ENCODE measurements at regions not wholly inside any gene's neighbourhood (a gene's known extent, or its start where the extent isn't known, plus 50 kb on each side); places are given as distances from the start of the nearest gene placed in this dataset.

- Histone ChIP-seq H3K27ac (ENCODE audit: low read depth, low read length) (no peak overlapping the region), H3K27me3 (ENCODE audit: insufficient read depth, low read length) (no peaks in the 10 kb centered on the region), H3K4me2 (ENCODE audit: low read length) (no peak overlapping the region), H3K9ac (ENCODE audit: low read length) (no peak overlapping the region), H4K20me1 (ENCODE audit: insufficient read depth, low read length) (no peaks in the 10 kb centered on the region), H3K4me1 (ENCODE audit: insufficient read depth, low read length) (no peaks in the 10 kb centered on the region), H3K9me3 (ENCODE audit: insufficient read depth, low read depth, low read length) (no peaks in the 10 kb centered on the region), H2AFZ (ENCODE audit: low read depth, low read length) (no peak overlapping the region), H3K36me3 (ENCODE audit: insufficient read depth, low read length) (no peaks in the 10 kb centered on the region), H3K79me2 (ENCODE audit: insufficient read depth, low read length) (no peaks in the 10 kb centered on the region), H3K4me3 (ENCODE audit: insufficient read depth, low read depth, low read length) (no peak overlapping the region)
- no peak overlapping the region for H3K4me3 Mint-ChIP-seq (ENCODE audit: unreplicated experiment)
- no peaks in the 10 kb centered on the region for H3K4me1 Mint-ChIP-seq (ENCODE audit: low read depth, unreplicated experiment)
- H3K36me3 Mint-ChIP-seq (ENCODE audit: low read depth, unreplicated experiment): no peaks in the 10 kb centered on the region
- no peaks in the 10 kb centered on the region for H3K9me3 Mint-ChIP-seq (ENCODE audit: unreplicated experiment)
- DNase-seq (ENCODE audit: low read depth) (peak; percentile 20), FAIRE-seq (no peak)
- TF ChIP-seq EZH2 (IDR thresholded peaks at IDR 0.05; ENCODE audit: insufficient read depth, low read length): no peak
- no peak for TF ChIP-seq CTCF (IDR thresholded peaks at IDR 0.05; ENCODE audit: insufficient read depth, low read depth, low read length)
- H3K27ac Mint-ChIP-seq (ENCODE audit: unreplicated experiment): no peak overlapping the region
- no peaks in the 10 kb centered on the region for H3K27me3 Mint-ChIP-seq (ENCODE audit: low read depth, unreplicated experiment)
Measured at GRCh38 chr7:15862016-15862780, 175.7 kb upstream of the MEOX2 start.

DNA sequence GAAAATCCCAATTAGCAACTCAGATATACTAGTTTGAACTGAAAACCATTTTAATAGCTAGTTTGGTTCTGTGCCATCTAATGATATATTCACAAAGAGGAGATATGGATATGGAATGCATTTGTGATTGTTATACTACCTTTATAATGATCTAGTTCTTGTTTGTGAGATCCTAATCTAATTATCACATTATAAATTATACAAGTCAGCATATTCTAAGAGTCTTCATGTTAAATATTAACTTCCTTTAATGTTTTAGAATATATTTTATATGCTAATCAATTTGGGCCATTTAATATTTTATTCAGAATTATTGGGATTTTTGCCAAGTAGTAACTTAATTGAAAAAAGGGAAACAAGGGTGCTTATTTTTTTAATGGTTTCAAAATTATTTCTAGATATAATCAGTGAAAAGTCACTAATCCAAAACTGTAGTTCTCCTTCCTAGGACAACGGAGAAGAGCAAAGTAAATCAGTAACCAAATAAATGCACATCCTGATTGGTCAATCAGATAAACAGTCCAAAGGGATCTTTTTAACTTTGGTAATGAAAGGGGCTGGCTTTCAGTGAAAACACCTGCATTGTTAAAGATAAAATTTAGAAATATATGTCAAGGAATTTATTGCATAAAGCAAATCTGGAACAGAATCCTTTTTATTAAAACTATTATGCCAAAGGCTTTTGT is 173.9 kb upstream of the MEOX2 start:
- H3K4me2 ChIP-seq (ENCODE audit: low read length): no peak overlapping the region
- TF ChIP-seq EZH2 (IDR thresholded peaks at IDR 0.05; ENCODE audit: insufficient read depth, low read length) (no peak), CTCF (IDR thresholded peaks at IDR 0.05; ENCODE audit: insufficient read depth, low read depth, low read length) (no peak)
- Mint-ChIP-seq H3K27me3 (ENCODE audit: low read depth, unreplicated experiment) (no peaks in the 10 kb centered on the region), H3K4me3 (ENCODE audit: unreplicated experiment) (no peak overlapping the region), H3K4me1 (ENCODE audit: low read depth, unreplicated experiment) (peaks cover 3% of the 10 kb centered on the region), H3K27ac (ENCODE audit: unreplicated experiment) (no peak overlapping the region), H3K36me3 (ENCODE audit: low read depth, unreplicated experiment) (no peaks in the 10 kb centered on the region), H3K9me3 (ENCODE audit: unreplicated experiment) (no peaks in the 10 kb centered on the region)
- H3K36me3 ChIP-seq (ENCODE audit: insufficient read depth, low read length): no peaks in the 10 kb centered on the region
- no peak for DNase-seq (ENCODE audit: low read depth)
- no peaks in the 10 kb centered on the region for H3K9me3 ChIP-seq (ENCODE audit: insufficient read depth, low read depth, low read length)
- H2AFZ ChIP-seq (ENCODE audit: low read depth, low read length): no peak overlapping the region
- no peak for FAIRE-seq
- peaks cover under 1% of the 10 kb centered on the region for H3K4me1 ChIP-seq (ENCODE audit: insufficient read depth, low read length)
- no peak overlapping the region for H3K9ac ChIP-seq (ENCODE audit: low read length)
- no peak overlapping the region for H3K4me3 ChIP-seq (ENCODE audit: insufficient read depth, low read depth, low read length)
- H4K20me1 ChIP-seq (ENCODE audit: insufficient read depth, low read length): no peaks in the 10 kb centered on the region
- no peak overlapping the region for H3K27ac ChIP-seq (ENCODE audit: low read depth, low read length)
- H3K79me2 ChIP-seq (ENCODE audit: insufficient read depth, low read length): no peaks in the 10 kb centered on the region
- no peaks in the 10 kb centered on the region for H3K27me3 ChIP-seq (ENCODE audit: insufficient read depth, low read length)

GRCh38 chr7:15857026-15857425 is 170.5 kb upstream of the MEOX2 start:
- H3K4me3 Mint-ChIP-seq (ENCODE audit: unreplicated experiment): no peak overlapping the region
- no peak overlapping the region for H3K27ac ChIP-seq (ENCODE audit: low read depth, low read length)
- H3K4me1 Mint-ChIP-seq (ENCODE audit: low read depth, unreplicated experiment): peaks cover 11% of the 10 kb centered on the region
- TF ChIP-seq CTCF (IDR thresholded peaks at IDR 0.05; ENCODE audit: insufficient read depth, low read depth, low read length) (no peak), EZH2 (IDR thresholded peaks at IDR 0.05; ENCODE audit: insufficient read depth, low read length) (no peak)
- no peaks in the 10 kb centered on the region for H3K9me3 Mint-ChIP-seq (ENCODE audit: unreplicated experiment)
- H3K4me2 ChIP-seq (ENCODE audit: low read length): no peak overlapping the region
- H3K36me3 Mint-ChIP-seq (ENCODE audit: low read depth, unreplicated experiment): no peaks in the 10 kb centered on the region
- FAIRE-seq: no peak
- H3K4me1 ChIP-seq (ENCODE audit: insufficient read depth, low read length): peaks cover 7% of the 10 kb centered on the region
- no peak for DNase-seq (ENCODE audit: low read depth)
- no peaks in the 10 kb centered on the region for H3K79me2 ChIP-seq (ENCODE audit: insufficient read depth, low read length)
- H3K4me3 ChIP-seq (ENCODE audit: insufficient read depth, low read depth, low read length): no peak overlapping the region
- no peaks in the 10 kb centered on the region for H3K27me3 Mint-ChIP-seq (ENCODE audit: low read depth, unreplicated experiment)
- no peak overlapping the region for H3K27ac Mint-ChIP-seq (ENCODE audit: unreplicated experiment)
- H4K20me1 ChIP-seq (ENCODE audit: insufficient read depth, low read length): no peaks in the 10 kb centered on the region
- no peak overlapping the region for H2AFZ ChIP-seq (ENCODE audit: low read depth, low read length)
- H3K36me3 ChIP-seq (ENCODE audit: insufficient read depth, low read length): no peaks in the 10 kb centered on the region
- H3K27me3 ChIP-seq (ENCODE audit: insufficient read depth, low read length): no peaks in the 10 kb centered on the region
- no peaks in the 10 kb centered on the region for H3K9me3 ChIP-seq (ENCODE audit: insufficient read depth, low read depth, low read length)
- H3K9ac ChIP-seq (ENCODE audit: low read length): no peak overlapping the region

Data from astrocyte (in vitro differentiated cells and primary cell).